BJ (cell line): ENCODE measurements at regions not wholly inside any gene's neighbourhood (a gene's known extent, or its start where the extent isn't known, plus 50 kb on each side); places are given as distances from the start of the nearest gene placed in this dataset.

ENCODE experiments used
- CTCF ChIA-PET: fragments of 350-600 bp; formaldehyde crosslinking; extraction: SDS; loops from one replicate; lab custom pipeline; 2021; ENCODE audit warnings: antibody characterized with exemption, inconsistent platforms; lab: Yijun Ruan, JAX
- POLR2A ChIA-PET: fragments of 300-600 bp; sonication (Branson Sonifier 250); formaldehyde crosslinking; extraction: SDS; loops from one replicate; lab custom pipeline; 2021; ENCODE audit warnings: antibody characterized with exemption; lab: Charles Lee
- DNase-seq: peaks from one replicate; pipeline ENCODE4 v3.0.0-alpha.2; 2011; ENCODE audit warnings: low read depth
- H3K27me3 ChIP-seq: 2 replicates; pipeline ENCODE4 v1.6.0; 2011; ENCODE audit warnings: low read length; ENCODE audit not compliant: control insufficient read depth, insufficient read depth
- H3K36me3 ChIP-seq: 2 replicates; pipeline ENCODE4 v1.5.1; 2011; ENCODE audit warnings: low read length; ENCODE audit not compliant: control insufficient read depth, insufficient read depth
- H3K4me3 ChIP-seq: 2 replicates; pipeline ENCODE4 v1.5.1; 2011; ENCODE audit warnings: low read depth, mild to moderate bottlenecking, control low read depth, low read length
- CTCF ChIP-seq: IDR thresholded peaks from 2 replicates; pipeline ENCODE4 v1.5.1; 2011; ENCODE audit warnings: low read depth, mild to moderate bottlenecking, control low read depth, inconsistent platforms, low read length, moderate library complexity; ENCODE audit not compliant: insufficient read depth

- no peak for DNase-seq
- Histone ChIP-seq H3K27me3 (no peaks in the 10 kb centered on the region), H3K36me3 (no peaks in the 10 kb centered on the region), H3K4me3 (no peak overlapping the region)
- ChIA-PET CTCF (no interaction called here), POLR2A (no interaction called here)
- no peak for TF ChIP-seq CTCF
These were observed 301.7 kb downstream of the GALC start for GRCh38 chr14:87691042-87691881.

GRCh38 chr14:87690076-87690613, 302.8 kb downstream of the GALC start:
- POLR2A ChIA-PET = no interaction called here
- DNase-seq = no peak

GRCh38 chr14:87688524-87688923, 304.5 kb downstream of the GALC start:
- TF ChIP-seq CTCF = no peak
- no peaks in the 10 kb centered on the region for H3K27me3 ChIP-seq
- H3K4me3 ChIP-seq = no peak overlapping the region
- H3K36me3 ChIP-seq = no peaks in the 10 kb centered on the region
- POLR2A ChIA-PET = no interaction called here
- CTCF ChIA-PET = no interaction called here
- DNase-seq = no peak

More at GRCh38 chr14:87690076-87690613, 302.8 kb downstream of the GALC start:
- H3K4me3 ChIP-seq = no peak overlapping the region
- no peaks in the 10 kb centered on the region for H3K27me3 ChIP-seq
- H3K36me3 ChIP-seq = no peaks in the 10 kb centered on the region
- CTCF ChIA-PET = no interaction called here
- TF ChIP-seq CTCF = no peak

GRCh38 chr14:87687420-87687819, 305.6 kb downstream of the GALC start:
- CTCF ChIA-PET = no interaction called here
- POLR2A ChIA-PET = no interaction called here

More at GRCh38 chr14:87687420-87687819, 305.6 kb downstream of the GALC start:
- H3K4me3 ChIP-seq = no peak overlapping the region
- H3K36me3 ChIP-seq = no peaks in the 10 kb centered on the region
- TF ChIP-seq CTCF = no peak
- no peaks in the 10 kb centered on the region for H3K27me3 ChIP-seq
- no peak for DNase-seq
